SU-DHL-6 (cell line): ENCODE measurements at regions not wholly inside any gene's neighbourhood (a gene's known extent, or its start where the extent isn't known, plus 50 kb on each side); places are given as distances from the start of the nearest gene placed in this dataset.

Experiments
- H2AFZ ChIP-seq: fragments of 200-600 bp; sonication (generic); 2 replicates; pipeline ENCODE4 v1.6.1; 2014; ENCODE audit warnings: low read depth, mild to moderate bottlenecking, moderate library complexity, mixed read lengths, antibody characterized with exemption, low read length; ENCODE audit not compliant: severe bottlenecking
- H3F3A ChIP-seq: fragments of 200-600 bp; shearing (Covaris generic); 2 replicates; pipeline ENCODE4 v1.6.0; 2016; ENCODE audit warnings: antibody characterized with exemption, mild to moderate bottlenecking; ENCODE audit not compliant: insufficient read depth
- H3K27ac ChIP-seq: fragments of 200-600 bp; sonication (generic); 2 replicates; pipeline ENCODE4 v1.5.1; 2016; ENCODE audit warnings: low read depth, mild to moderate bottlenecking, low read length, moderate library complexity, mixed read lengths
- H3K27me3 ChIP-seq: fragments of 200-600 bp; sonication (generic), shearing (Covaris generic); 2 replicates; pipeline ENCODE4 v1.6.0; 2014; ENCODE audit warnings: mild to moderate bottlenecking, low read length
- H3K36me3 ChIP-seq: fragments of 200-600 bp; sonication (generic); 2 replicates; pipeline ENCODE4 v1.6.1; 2014; ENCODE audit warnings: mild to moderate bottlenecking, low read length, mixed read lengths
- H3K4me2 ChIP-seq: fragments of 300-600, 200-600 bp; shearing (Covaris generic), sonication (generic); 2 replicates; pipeline ENCODE4 v1.6.0; 2014; ENCODE audit warnings: low read length, low read depth, mild to moderate bottlenecking; ENCODE audit not compliant: poor library complexity, severe bottlenecking
- H3K4me3 ChIP-seq: fragments of 200-600 bp; sonication (generic); 2 replicates; pipeline ENCODE4 v1.5.1; 2014; ENCODE audit warnings: antibody characterized with exemption, low read length, mild to moderate bottlenecking, mixed read lengths; ENCODE audit not compliant: insufficient read depth, poor library complexity, severe bottlenecking
- H3K79me2 ChIP-seq: fragments of 200-600 bp; sonication (generic); 2 replicates; pipeline ENCODE4 v1.6.1; 2014; ENCODE audit warnings: mild to moderate bottlenecking, low read length, moderate library complexity; ENCODE audit not compliant: insufficient read depth
- H3K9ac ChIP-seq: fragments of 200-600 bp; sonication (generic); 2 replicates; pipeline ENCODE4 v1.7.0; 2014; ENCODE audit warnings: mild to moderate bottlenecking, low read length
- H3K9me2 ChIP-seq: fragments of 200-600 bp; sonication (generic); replicated peaks from 2 replicates; pipeline ENCODE4 v1.6.1; 2014; ENCODE audit warnings: low read length; ENCODE audit not compliant: insufficient read depth
- H3K9me3 ChIP-seq: fragments of 200-600 bp; sonication (generic); 2 replicates; pipeline ENCODE4 v1.6.1; 2014; ENCODE audit warnings: low read length, mixed read lengths; ENCODE audit not compliant: insufficient read depth
- H4K20me1 ChIP-seq: fragments of 200-600 bp; sonication (generic); 2 replicates; pipeline ENCODE4 v1.6.1; 2014; ENCODE audit warnings: low read depth, mild to moderate bottlenecking, antibody characterized with exemption, low read length, moderate library complexity, mixed read lengths
- EZH2phosphoT487 ChIP-seq: fragments of 200-600 bp; sonication (generic), shearing (Covaris generic); conservative IDR thresholded peaks from 2 replicates; pipeline ENCODE4 v1.6.1; 2018; ENCODE audit warnings: mild to moderate bottlenecking, antibody characterized with exemption, low read length, moderate library complexity, mixed read lengths
- TF ChIP-seq, protein P1 (sequence below): fragments of 200-600 bp; sonication (generic); IDR thresholded peaks from one replicate; pipeline ENCODE4 v1.5.1; 2017; ENCODE audit warnings: antibody characterized with exemption, mild to moderate bottlenecking, low read length, moderate library complexity; ENCODE audit not compliant: insufficient read depth, poor library complexity, severe bottlenecking

DNA sequence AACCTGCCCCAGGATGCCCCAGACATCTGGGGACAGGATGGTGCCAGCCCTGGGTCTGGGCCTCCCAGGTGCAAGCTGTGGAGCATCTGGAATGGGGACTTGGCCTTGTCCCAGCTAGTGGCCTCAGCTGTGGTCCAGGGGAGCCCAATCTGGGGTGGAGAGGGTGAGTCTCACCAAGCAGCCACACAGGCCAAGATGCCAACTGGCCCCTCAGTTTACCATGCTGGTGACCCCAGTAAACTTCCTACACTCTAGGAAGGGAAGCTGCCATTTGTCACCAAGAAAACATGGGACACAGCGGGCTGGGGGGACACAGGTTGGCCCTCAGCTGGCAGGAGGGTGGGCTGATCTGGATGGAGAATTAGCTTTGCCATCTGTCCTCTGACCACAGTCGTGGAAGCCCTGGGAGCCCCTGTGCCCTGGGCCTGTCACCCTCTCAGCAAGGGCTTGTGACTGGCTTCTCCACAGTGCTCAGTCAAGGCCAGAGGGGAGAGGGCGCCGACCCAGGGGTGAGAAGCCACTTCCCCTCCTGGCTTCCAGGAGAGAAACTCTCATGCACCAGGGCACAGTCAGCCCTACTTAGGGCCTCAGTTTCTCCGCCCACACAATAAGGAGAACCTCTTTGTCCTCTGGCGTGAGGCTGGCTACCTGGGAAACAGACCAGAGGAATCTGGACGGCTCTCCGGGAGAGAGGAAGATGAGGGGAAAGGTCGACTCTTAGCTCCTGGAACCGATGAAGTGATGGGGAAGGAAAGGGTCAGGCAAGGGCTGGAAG lies 126.4 kb upstream of the SMURF2 start:
- no peak overlapping the region for H3K4me3 ChIP-seq
- H3K9me3 ChIP-seq: no peaks in the 10 kb centered on the region
- no peaks in the 10 kb centered on the region for H3K27me3 ChIP-seq
- no peak overlapping the region for H3K4me2 ChIP-seq
- H3K79me2 ChIP-seq: no peaks in the 10 kb centered on the region
- TF ChIP-seq, protein P1, sequence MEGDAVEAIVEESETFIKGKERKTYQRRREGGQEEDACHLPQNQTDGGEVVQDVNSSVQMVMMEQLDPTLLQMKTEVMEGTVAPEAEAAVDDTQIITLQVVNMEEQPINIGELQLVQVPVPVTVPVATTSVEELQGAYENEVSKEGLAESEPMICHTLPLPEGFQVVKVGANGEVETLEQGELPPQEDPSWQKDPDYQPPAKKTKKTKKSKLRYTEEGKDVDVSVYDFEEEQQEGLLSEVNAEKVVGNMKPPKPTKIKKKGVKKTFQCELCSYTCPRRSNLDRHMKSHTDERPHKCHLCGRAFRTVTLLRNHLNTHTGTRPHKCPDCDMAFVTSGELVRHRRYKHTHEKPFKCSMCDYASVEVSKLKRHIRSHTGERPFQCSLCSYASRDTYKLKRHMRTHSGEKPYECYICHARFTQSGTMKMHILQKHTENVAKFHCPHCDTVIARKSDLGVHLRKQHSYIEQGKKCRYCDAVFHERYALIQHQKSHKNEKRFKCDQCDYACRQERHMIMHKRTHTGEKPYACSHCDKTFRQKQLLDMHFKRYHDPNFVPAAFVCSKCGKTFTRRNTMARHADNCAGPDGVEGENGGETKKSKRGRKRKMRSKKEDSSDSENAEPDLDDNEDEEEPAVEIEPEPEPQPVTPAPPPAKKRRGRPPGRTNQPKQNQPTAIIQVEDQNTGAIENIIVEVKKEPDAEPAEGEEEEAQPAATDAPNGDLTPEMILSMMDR: no peak
- no peak for TF ChIP-seq EZH2phosphoT487
- H3K9me2 ChIP-seq: no peaks in the 10 kb centered on the region
- H3K9ac ChIP-seq: no peak overlapping the region
- no peaks in the 10 kb centered on the region for H3F3A ChIP-seq
- H4K20me1 ChIP-seq: no peaks in the 10 kb centered on the region
- H3K27ac ChIP-seq: no peak overlapping the region
- H2AFZ ChIP-seq: no peak overlapping the region
- H3K36me3 ChIP-seq: no peaks in the 10 kb centered on the region

DNA sequence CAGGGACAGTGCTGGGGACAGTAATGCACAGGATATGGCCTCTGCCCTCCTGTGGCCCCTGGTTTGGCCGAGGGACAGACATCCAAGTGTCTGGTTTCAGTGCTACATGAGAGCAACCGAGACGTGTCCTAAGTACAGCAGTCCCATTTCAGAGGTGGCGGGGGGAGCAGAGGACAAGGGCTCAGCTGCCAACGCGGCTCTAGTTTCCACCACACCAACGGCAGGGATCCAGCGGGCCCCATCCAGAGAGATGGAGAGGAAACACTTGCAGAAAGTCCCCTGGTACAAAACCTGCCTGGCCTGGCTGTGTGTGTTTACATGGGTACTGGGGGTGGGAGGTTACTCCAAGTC lies 125.8 kb upstream of the SMURF2 start:
- no peak overlapping the region for H3K27ac ChIP-seq
- H3K4me2 ChIP-seq: no peak overlapping the region
- TF ChIP-seq, protein P1: no peak

DNA sequence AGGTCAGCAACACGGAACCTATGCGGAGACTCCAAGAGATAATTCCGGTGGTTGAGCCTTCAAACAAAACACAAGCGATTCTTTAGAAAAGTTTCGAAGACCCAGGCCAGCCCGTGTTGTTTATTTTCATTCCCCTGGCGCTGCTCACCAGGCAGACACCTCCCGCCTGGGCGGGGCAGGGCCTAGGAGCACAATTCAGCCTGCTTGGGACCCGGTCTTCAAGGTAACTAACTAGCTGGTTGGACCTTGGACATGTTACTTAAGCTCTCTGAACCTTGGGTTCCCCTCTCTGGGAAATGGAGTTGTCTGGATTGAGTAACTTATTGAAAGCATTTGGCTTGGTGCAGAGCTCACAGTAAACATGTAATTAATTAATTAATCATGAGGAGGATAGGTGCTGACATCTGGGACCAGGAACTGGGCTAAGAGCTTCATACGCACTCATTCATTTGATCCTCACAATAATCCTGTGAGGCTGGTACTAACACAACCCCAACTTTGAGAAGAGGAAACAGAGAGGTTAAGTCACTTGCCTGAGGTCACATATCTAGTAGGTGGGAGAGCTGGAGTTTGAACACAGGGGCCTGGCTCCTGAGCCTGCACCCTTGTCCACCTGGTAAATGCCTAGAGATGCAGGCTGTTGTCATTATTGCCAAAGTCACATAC lies 125.3 kb upstream of the SMURF2 start:
- H4K20me1 ChIP-seq: no peaks in the 10 kb centered on the region
- H3K27ac ChIP-seq: no peak overlapping the region
- no peaks in the 10 kb centered on the region for H3K36me3 ChIP-seq
- no peak overlapping the region for H3K4me3 ChIP-seq
- no peaks in the 10 kb centered on the region for H3F3A ChIP-seq
- TF ChIP-seq EZH2phosphoT487: no peak
- TF ChIP-seq, protein P1: no peak
- H3K79me2 ChIP-seq: no peaks in the 10 kb centered on the region
- no peak overlapping the region for H3K4me2 ChIP-seq
- no peak overlapping the region for H3K9ac ChIP-seq
- no peaks in the 10 kb centered on the region for H3K9me2 ChIP-seq
- H2AFZ ChIP-seq: no peak overlapping the region
- H3K27me3 ChIP-seq: no peaks in the 10 kb centered on the region
- H3K9me3 ChIP-seq: no peaks in the 10 kb centered on the region

More for the DNA sequence above, 125.8 kb upstream of the SMURF2 start:
- Histone ChIP-seq H3K9me3 (no peaks in the 10 kb centered on the region), H3K9ac (no peak overlapping the region), H3K79me2 (no peaks in the 10 kb centered on the region), H3K27me3 (no peaks in the 10 kb centered on the region), H3K4me3 (no peak overlapping the region), H3K9me2 (no peaks in the 10 kb centered on the region), H3F3A (no peaks in the 10 kb centered on the region), H3K36me3 (no peaks in the 10 kb centered on the region), H4K20me1 (no peaks in the 10 kb centered on the region), H2AFZ (no peak overlapping the region)
